H9 (cell line): ENCODE measurements at regions not wholly inside any gene's neighbourhood (a gene's known extent, or its start where the extent isn't known, plus 50 kb on each side); places are given as distances from the start of the nearest gene placed in this dataset.

Source experiments
- DNase-seq: peaks from one replicate; pipeline ENCODE4 v3.0.0-alpha.2; 2017
- H2AFZ ChIP-seq: one replicate; pipeline ENCODE4 v1.6.1; 2013; ENCODE audit warnings: mild to moderate bottlenecking, low read length, control low read depth, moderate library complexity
- H2AK5ac ChIP-seq: 2 replicates; pipeline ENCODE4 v1.6.1; 2013; ENCODE audit warnings: low read length, control low read depth, mixed read lengths; ENCODE audit not compliant: insufficient read length
- H2BK120ac ChIP-seq: one replicate; pipeline ENCODE4 v1.6.1; 2013; ENCODE audit warnings: low read depth, mild to moderate bottlenecking, low read length, control low read depth, inconsistent platforms; ENCODE audit not compliant: poor library complexity, severe bottlenecking
- H2BK12ac ChIP-seq: 2 replicates; pipeline ENCODE4 v1.6.1; 2013; ENCODE audit warnings: low read length, control low read depth, mixed read lengths, low read depth; ENCODE audit not compliant: insufficient read length
- H2BK15ac ChIP-seq: 2 replicates; pipeline ENCODE4 v1.6.1; 2013; ENCODE audit warnings: low read depth, low read length, control low read depth
- H2BK20ac ChIP-seq: one replicate; pipeline ENCODE4 v1.6.1; 2013; ENCODE audit warnings: low read depth, mild to moderate bottlenecking, low read length, control low read depth, inconsistent platforms; ENCODE audit not compliant: poor library complexity, severe bottlenecking
- H2BK5ac ChIP-seq: 2 replicates; pipeline ENCODE4 v1.6.1; 2013; ENCODE audit warnings: low read length, control low read depth, mixed read lengths; ENCODE audit not compliant: insufficient read length
- H3K14ac ChIP-seq: 2 replicates; pipeline ENCODE4 v1.6.1; 2013; ENCODE audit warnings: low read length, control low read depth; ENCODE audit not compliant: insufficient read depth
- H3K18ac ChIP-seq: 2 replicates; pipeline ENCODE4 v1.6.1; 2013; ENCODE audit warnings: low read depth, mild to moderate bottlenecking, mixed read lengths, low read length, control low read depth; ENCODE audit not compliant: insufficient read length
- H3K23ac ChIP-seq: 2 replicates; pipeline ENCODE4 v1.6.1; 2013; ENCODE audit warnings: low read length, control low read depth, mixed read lengths, low read depth; ENCODE audit not compliant: insufficient read length
- H3K23me2 ChIP-seq: 2 replicates; pipeline ENCODE4 v1.6.1; 2013; ENCODE audit warnings: low read depth, mild to moderate bottlenecking, mixed read lengths, low read length, control low read depth; ENCODE audit not compliant: insufficient read length, poor library complexity, severe bottlenecking
- H3K27ac ChIP-seq: 2 replicates; pipeline ENCODE4 v1.5.1; 2013; ENCODE audit warnings: low read length, control low read depth, mixed read lengths, low read depth; ENCODE audit not compliant: insufficient read length
- H3K27me3 ChIP-seq: 2 replicates; pipeline ENCODE4 v1.6.1; 2013; ENCODE audit warnings: low read length, control low read depth, inconsistent platforms; ENCODE audit not compliant: insufficient read depth
- H3K4ac ChIP-seq: 2 replicates; pipeline ENCODE4 v1.6.1; 2013; ENCODE audit warnings: low read depth, mild to moderate bottlenecking, control low read depth, inconsistent platforms, low read length, moderate library complexity
- H3K4me1 ChIP-seq: 2 replicates; pipeline ENCODE4 v1.6.1; 2013; ENCODE audit warnings: low read length, control low read depth, inconsistent platforms; ENCODE audit not compliant: insufficient read depth
- H3K4me2 ChIP-seq: 2 replicates; pipeline ENCODE4 v1.6.1; 2013; ENCODE audit warnings: low read length, control low read depth, mixed read lengths; ENCODE audit not compliant: insufficient read length, insufficient read depth
- H3K56ac ChIP-seq: 2 replicates; pipeline ENCODE4 v1.6.1; 2013; ENCODE audit warnings: low read depth, mild to moderate bottlenecking, mixed read lengths, low read length, control low read depth; ENCODE audit not compliant: insufficient read length
- H3K79me1 ChIP-seq: 2 replicates; pipeline ENCODE4 v1.6.1; 2013; ENCODE audit warnings: low read depth, mild to moderate bottlenecking, moderate library complexity, low read length, control low read depth, inconsistent platforms; ENCODE audit not compliant: insufficient read depth, poor library complexity, severe bottlenecking
- H3K79me2 ChIP-seq: 2 replicates; pipeline ENCODE4 v1.6.1; 2013; ENCODE audit warnings: low read length, control low read depth, inconsistent platforms; ENCODE audit not compliant: insufficient read depth
- H3K9ac ChIP-seq: 2 replicates; pipeline ENCODE4 v1.6.1; 2013; ENCODE audit warnings: low read length, control low read depth, mixed read lengths; ENCODE audit not compliant: insufficient read length; ENCODE audit errors: extremely low read depth
- H3K9me3 ChIP-seq: one replicate; pipeline ENCODE4 v1.6.1; 2013; ENCODE audit warnings: low read depth, low read length, inconsistent platforms; ENCODE audit not compliant: control insufficient read depth
- H3T11ph ChIP-seq: one replicate; pipeline ENCODE4 v1.6.1; 2013; ENCODE audit warnings: mild to moderate bottlenecking, low read length, control low read depth, inconsistent platforms
- H4K20me1 ChIP-seq: one replicate; pipeline ENCODE4 v1.6.1; 2013; ENCODE audit not compliant: control insufficient read depth, insufficient read length, insufficient read depth
- H4K5ac ChIP-seq: 2 replicates; pipeline ENCODE4 v1.6.1; 2013; ENCODE audit warnings: low read depth, mild to moderate bottlenecking, mixed read lengths, low read length, control low read depth; ENCODE audit not compliant: insufficient read length
- H4K8ac ChIP-seq: replicated peaks from 2 replicates; pipeline ENCODE4 v1.6.1; 2013; ENCODE audit warnings: low read length, control low read depth, mixed read lengths, low read depth; ENCODE audit not compliant: insufficient read length
- H4K91ac ChIP-seq: 2 replicates; pipeline ENCODE4 v1.6.1; 2013; ENCODE audit warnings: low read depth, mild to moderate bottlenecking, moderate library complexity, mixed read lengths, low read length, control low read depth; ENCODE audit not compliant: insufficient read length
- H3K27ac Mint-ChIP-seq, 3 experiments: 2 replicates in 2 of 3; 3 replicates in 1 of 3; pipeline ENCODE4 v1.8.0; 2020 to 2021; ENCODE audit warnings: mixed read lengths in 3 of 3, mild to moderate bottlenecking in 1 of 3, moderate library complexity in 1 of 3
- H3K27me3 Mint-ChIP-seq: 2 replicates; pipeline ENCODE4 v1.8.0; 2021; ENCODE audit warnings: low read depth, mild to moderate bottlenecking, moderate library complexity, mixed read lengths
- H3K36me3 Mint-ChIP-seq, 3 experiments: 2 replicates in 2 of 3; 3 replicates in 1 of 3; pipeline ENCODE4 v1.8.0; 2020 to 2021; ENCODE audit warnings: low read depth in 3 of 3, mixed read lengths in 3 of 3; ENCODE audit not compliant: insufficient read depth in 1 of 3
- H3K4me1 Mint-ChIP-seq, 2 experiments: 2 replicates each; pipeline ENCODE4 v1.8.0; 2020; ENCODE audit warnings: mixed read lengths in 2 of 2
- H3K4me3 Mint-ChIP-seq, 2 experiments: 2 replicates in 1 of 2; 3 replicates in 1 of 2; pipeline ENCODE4 v1.8.0; 2020 to 2021; ENCODE audit warnings: mild to moderate bottlenecking in 2 of 2, mixed read lengths in 2 of 2, moderate library complexity in 1 of 2
- H3K9me3 Mint-ChIP-seq, 2 experiments: 2 replicates in 1 of 2; 3 replicates in 1 of 2; pipeline ENCODE4 v1.8.0; 2020; ENCODE audit warnings: mild to moderate bottlenecking in 2 of 2, mixed read lengths in 2 of 2, moderate library complexity in 1 of 2
- WGBS: extraction: QIAGEN DNeasy Blood & Tissue Kit; methylation state at CpG from one replicate; pipeline ENCODE4 v1.1.7; 2013; ENCODE audit warnings: missing lambda C conversion rate, low lambda C conversion rate, mixed read lengths; ENCODE audit not compliant: insufficient read length; ENCODE audit errors: extremely low coverage; 5-methylcytosine and 5-hydroxymethylcytosine counted together
- TF ChIP-seq, protein P1 (sequence below): fragments of 200-600 bp; sonication (generic); conservative IDR thresholded peaks from 3 replicates; pipeline ENCODE4 v1.8.0; 2021; ENCODE audit warnings: antibody characterized with exemption, mild to moderate bottlenecking

GRCh38 chr13:54775501-54776191, 1747.0 kb downstream of the OLFM4 start:
- DNase-seq, result no peak
- Histone ChIP-seq H3K56ac (no peak overlapping the region), H3K14ac (no peak overlapping the region), H3K79me2 (no peaks in the 10 kb centered on the region), H4K5ac (no peak overlapping the region), H3K9ac (no peak overlapping the region), H3T11ph (no peak overlapping the region), H3K79me1 (no peaks in the 10 kb centered on the region), H2BK5ac (no peak overlapping the region), H2BK20ac (no peak overlapping the region), H3K23ac (no peak overlapping the region), H4K20me1 (no peaks in the 10 kb centered on the region), H2BK120ac (no peak overlapping the region), H2AK5ac (no peak overlapping the region), H3K23me2 (no peaks in the 10 kb centered on the region), H3K18ac (no peak overlapping the region), H3K27ac (no peak overlapping the region), H3K4ac (no peak overlapping the region), H2AFZ (no peak overlapping the region), H3K4me1 (no peaks in the 10 kb centered on the region), H3K4me2 (no peak overlapping the region), H4K8ac (no peak overlapping the region), H4K91ac (no peak overlapping the region), H3K9me3 (no peaks in the 10 kb centered on the region), H2BK15ac (no peak overlapping the region), H3K27me3 (no peaks in the 10 kb centered on the region; the same call in 1 of the 2 replicates), H2BK12ac (no peak overlapping the region)
- peaks cover 0 to 28% (median 4%) of the 10 kb centered on the region in 3 experiments; a peak in 6 of 7 replicates for H3K36me3 Mint-ChIP-seq
- H3K4me1 Mint-ChIP-seq, result peaks cover 4 to 7% of the 10 kb centered on the region in 2 experiments; a peak in 2 of 4 replicates
- no peak overlapping the region for H3K27ac Mint-ChIP-seq
- WGBS, result no CpG with 5 or more reads among the region's 13 CpGs
- TF ChIP-seq, protein P1, sequence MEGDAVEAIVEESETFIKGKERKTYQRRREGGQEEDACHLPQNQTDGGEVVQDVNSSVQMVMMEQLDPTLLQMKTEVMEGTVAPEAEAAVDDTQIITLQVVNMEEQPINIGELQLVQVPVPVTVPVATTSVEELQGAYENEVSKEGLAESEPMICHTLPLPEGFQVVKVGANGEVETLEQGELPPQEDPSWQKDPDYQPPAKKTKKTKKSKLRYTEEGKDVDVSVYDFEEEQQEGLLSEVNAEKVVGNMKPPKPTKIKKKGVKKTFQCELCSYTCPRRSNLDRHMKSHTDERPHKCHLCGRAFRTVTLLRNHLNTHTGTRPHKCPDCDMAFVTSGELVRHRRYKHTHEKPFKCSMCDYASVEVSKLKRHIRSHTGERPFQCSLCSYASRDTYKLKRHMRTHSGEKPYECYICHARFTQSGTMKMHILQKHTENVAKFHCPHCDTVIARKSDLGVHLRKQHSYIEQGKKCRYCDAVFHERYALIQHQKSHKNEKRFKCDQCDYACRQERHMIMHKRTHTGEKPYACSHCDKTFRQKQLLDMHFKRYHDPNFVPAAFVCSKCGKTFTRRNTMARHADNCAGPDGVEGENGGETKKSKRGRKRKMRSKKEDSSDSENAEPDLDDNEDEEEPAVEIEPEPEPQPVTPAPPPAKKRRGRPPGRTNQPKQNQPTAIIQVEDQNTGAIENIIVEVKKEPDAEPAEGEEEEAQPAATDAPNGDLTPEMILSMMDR, result no peak
- H3K4me3 Mint-ChIP-seq, result no peak overlapping the region
- no peaks in the 10 kb centered on the region for H3K27me3 Mint-ChIP-seq
- H3K9me3 Mint-ChIP-seq, result peaks cover 8 to 12% of the 10 kb centered on the region in 2 experiments
